ENCODE measurements at regions not wholly inside any gene's neighbourhood (a gene's known extent, or its start where the extent isn't known, plus 50 kb on each side); places are given as distances from the start of the nearest gene placed in this dataset.

DNA sequence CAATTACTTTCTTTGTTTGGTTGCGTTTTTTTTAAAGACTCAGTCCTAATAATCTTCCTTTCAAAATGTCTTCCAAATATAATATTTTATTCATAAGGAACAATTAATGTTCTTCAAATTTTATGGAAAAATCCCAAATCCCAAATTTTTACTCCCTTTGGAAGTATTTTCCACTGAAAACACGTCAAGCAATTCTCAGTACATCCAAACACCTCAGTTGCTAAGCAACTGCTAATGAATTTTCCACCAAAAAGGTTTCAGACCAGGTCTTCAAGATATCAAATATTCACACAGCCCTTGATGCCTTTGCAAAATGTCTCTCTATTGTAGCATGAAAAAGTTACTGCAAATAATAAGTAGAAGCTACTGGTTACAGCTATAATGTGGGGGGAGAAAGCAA is 140.1 kb downstream of the DSEL start:
- Histone ChIP-seq H3K36me3 (ENCODE audit: insufficient read depth in 1 of 2, low read depth in 1 of 2) (no peaks in the 10 kb centered on the region), H3K27ac (no peak overlapping the region), H3K27me3 (ENCODE audit: insufficient read depth in 3 of 3, low read length in 2 of 3) (no peaks in the 10 kb centered on the region), H3K9me3 (no peaks in the 10 kb centered on the region), H3K4me3 (no peak overlapping the region), H3K4me1 (no peaks in the 10 kb centered on the region)
- WGBS, 3 donors: 33 to 54% (median 53%) methylated on average over 2 of the region's 2 CpGs
- ATAC-seq (no peak), DNase-seq (no peak)
- intact Hi-C loops (cut with DNase I): no loop called here
- TF ChIP-seq, protein P1, sequence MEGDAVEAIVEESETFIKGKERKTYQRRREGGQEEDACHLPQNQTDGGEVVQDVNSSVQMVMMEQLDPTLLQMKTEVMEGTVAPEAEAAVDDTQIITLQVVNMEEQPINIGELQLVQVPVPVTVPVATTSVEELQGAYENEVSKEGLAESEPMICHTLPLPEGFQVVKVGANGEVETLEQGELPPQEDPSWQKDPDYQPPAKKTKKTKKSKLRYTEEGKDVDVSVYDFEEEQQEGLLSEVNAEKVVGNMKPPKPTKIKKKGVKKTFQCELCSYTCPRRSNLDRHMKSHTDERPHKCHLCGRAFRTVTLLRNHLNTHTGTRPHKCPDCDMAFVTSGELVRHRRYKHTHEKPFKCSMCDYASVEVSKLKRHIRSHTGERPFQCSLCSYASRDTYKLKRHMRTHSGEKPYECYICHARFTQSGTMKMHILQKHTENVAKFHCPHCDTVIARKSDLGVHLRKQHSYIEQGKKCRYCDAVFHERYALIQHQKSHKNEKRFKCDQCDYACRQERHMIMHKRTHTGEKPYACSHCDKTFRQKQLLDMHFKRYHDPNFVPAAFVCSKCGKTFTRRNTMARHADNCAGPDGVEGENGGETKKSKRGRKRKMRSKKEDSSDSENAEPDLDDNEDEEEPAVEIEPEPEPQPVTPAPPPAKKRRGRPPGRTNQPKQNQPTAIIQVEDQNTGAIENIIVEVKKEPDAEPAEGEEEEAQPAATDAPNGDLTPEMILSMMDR (IDR thresholded peaks at IDR 0.05): no peak

DNA sequence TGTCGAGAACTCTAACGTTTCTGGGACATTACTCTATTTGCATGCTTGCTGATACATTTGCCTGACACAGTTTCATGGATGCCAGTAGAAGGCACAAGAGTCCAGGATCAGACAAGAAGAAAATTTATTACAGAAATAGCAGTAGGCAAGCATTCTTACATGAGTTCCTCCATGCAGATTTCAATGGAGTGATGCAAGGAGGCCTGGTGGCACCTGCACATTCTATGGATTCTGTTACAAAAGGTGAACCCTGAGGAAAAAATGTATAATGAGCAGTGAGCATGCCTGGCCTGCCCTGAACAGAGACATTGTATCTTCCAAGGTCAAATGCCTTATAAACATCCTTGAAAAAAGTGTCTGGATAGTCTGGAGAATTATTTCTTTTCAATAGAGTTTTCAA is 142.9 kb downstream of the DSEL start:
- Histone ChIP-seq H3K4me3 (no peak overlapping the region), H3K27ac (no peak overlapping the region), H3K36me3 (ENCODE audit: insufficient read depth in 1 of 2, low read depth in 1 of 2) (no peaks in the 10 kb centered on the region), H3K9me3 (no peaks in the 10 kb centered on the region), H3K27me3 (ENCODE audit: insufficient read depth in 3 of 3, low read length in 2 of 3) (no peaks in the 10 kb centered on the region), H3K4me1 (no peaks in the 10 kb centered on the region)
- DNase-seq: no peak
- intact Hi-C loops (cut with DNase I): no loop called here
- WGBS, 3 donors: 63 to 77% (median 68%) methylated on average over 2 of the region's 2 CpGs
- ATAC-seq: no peak
- TF ChIP-seq, protein P1 (IDR thresholded peaks at IDR 0.05): no peak

DNA sequence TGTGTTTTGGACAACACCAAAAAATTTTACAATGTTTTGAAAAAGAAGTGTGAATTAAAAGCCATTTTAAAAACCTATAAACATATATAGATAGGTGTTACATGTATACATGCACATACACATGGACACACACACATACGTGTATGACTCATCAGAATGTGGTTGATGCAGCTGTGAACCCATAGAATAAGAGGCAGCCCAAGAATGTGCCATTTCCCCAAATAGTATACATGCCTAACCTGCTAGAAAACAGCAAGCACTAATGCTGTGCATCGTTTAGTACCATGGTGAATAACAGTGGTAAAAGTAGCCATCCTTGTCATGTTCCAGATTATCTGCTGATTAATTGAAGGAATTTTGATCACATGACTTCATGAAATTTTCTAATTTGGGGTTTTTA is 149.0 kb downstream of the DSEL start:
- WGBS, 3 donors: 77 to 89% (median 80%) methylated on average over 2 of the region's 2 CpGs
- Histone ChIP-seq H3K36me3 (ENCODE audit: insufficient read depth in 1 of 2, low read depth in 1 of 2) (no peaks in the 10 kb centered on the region), H3K9me3 (no peaks in the 10 kb centered on the region), H3K4me1 (no peaks in the 10 kb centered on the region), H3K27ac (no peak overlapping the region), H3K27me3 (ENCODE audit: insufficient read depth in 3 of 3, low read length in 2 of 3) (no peaks in the 10 kb centered on the region), H3K4me3 (no peak overlapping the region)
- ATAC-seq: no peak
- intact Hi-C loops (cut with DNase I): no loop called here
- TF ChIP-seq, protein P1 (IDR thresholded peaks at IDR 0.05): no peak
- DNase-seq: no peak

DNA sequence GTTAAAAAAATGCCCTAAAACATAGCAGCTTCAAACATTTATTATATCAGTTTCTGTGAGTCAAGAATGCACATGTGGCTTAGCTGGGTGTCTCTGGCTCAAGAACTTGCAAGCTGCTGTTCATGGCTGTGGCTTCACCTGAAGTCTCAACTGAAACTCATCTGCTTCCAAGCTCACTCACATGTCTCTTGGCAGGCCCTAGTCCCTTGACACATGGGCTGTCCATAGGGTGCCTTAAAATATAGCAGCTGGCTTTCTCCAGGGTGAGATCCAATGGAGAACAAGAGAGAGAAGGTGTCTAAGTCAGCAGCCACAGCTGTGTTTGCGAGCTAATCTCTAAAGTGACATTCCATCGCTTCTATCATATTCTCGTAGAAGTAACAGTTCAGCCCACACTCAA is 152.8 kb downstream of the DSEL start:
- WGBS, 3 donors: 68 to 82% (median 80%) methylated on average over 3 of the region's 3 CpGs
- no peak overlapping the region for H3K27ac ChIP-seq
- H3K4me1 ChIP-seq: peaks cover 6% of the 10 kb centered on the region
- no peaks in the 10 kb centered on the region for H3K9me3 ChIP-seq
- H3K4me3 ChIP-seq: no peak overlapping the region
- intact Hi-C loops (cut with DNase I): no loop called here
- no peak for DNase-seq
- H3K36me3 ChIP-seq (ENCODE audit: insufficient read depth in 1 of 2, low read depth in 1 of 2): no peaks in the 10 kb centered on the region
- no peaks in the 10 kb centered on the region for H3K27me3 ChIP-seq (ENCODE audit: insufficient read depth in 3 of 3, low read length in 2 of 3)
- TF ChIP-seq, protein P1 (IDR thresholded peaks at IDR 0.05): no peak
- ATAC-seq: no peak

DNA sequence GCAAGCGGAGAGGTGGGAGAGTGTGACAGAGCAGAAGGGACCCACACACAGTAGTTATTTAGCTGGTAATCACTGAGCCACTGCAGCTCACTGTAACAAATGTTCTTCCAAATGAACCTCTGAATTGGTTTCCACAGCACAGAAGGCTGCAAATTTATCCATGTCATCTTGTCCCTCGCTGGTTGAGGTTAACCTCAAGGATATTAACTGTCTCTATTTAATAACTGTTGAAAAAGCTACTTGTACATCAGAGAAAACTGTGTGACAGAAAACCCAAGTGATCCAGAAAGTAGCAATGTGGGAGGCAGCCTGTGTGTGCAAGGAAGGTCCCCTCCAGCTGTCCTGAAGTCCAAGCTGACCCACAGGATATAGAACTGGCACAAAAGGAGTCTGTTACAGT is 153.6 kb downstream of the DSEL start:
- H3K27me3 ChIP-seq (ENCODE audit: insufficient read depth in 3 of 3, low read length in 2 of 3): no peaks in the 10 kb centered on the region
- no peak for ATAC-seq
- WGBS, 3 donors: 62 to 78% (median 63%) methylated on average over 2 of the region's 2 CpGs
- intact Hi-C loops (cut with DNase I): no loop called here
- H3K4me1 ChIP-seq: peaks cover 6% of the 10 kb centered on the region
- TF ChIP-seq, protein P1 (IDR thresholded peaks at IDR 0.05): no peak
- no peaks in the 10 kb centered on the region for H3K9me3 ChIP-seq
- DNase-seq: no peak
- no peak overlapping the region for H3K4me3 ChIP-seq
- H3K27ac ChIP-seq: no peak overlapping the region
- H3K36me3 ChIP-seq (ENCODE audit: insufficient read depth in 1 of 2, low read depth in 1 of 2): no peaks in the 10 kb centered on the region
